ENCODE measurements at regions not wholly inside any gene's neighbourhood (a gene's known extent, or its start where the extent isn't known, plus 50 kb on each side); places are given as distances from the start of the nearest gene placed in this dataset.

DNA sequence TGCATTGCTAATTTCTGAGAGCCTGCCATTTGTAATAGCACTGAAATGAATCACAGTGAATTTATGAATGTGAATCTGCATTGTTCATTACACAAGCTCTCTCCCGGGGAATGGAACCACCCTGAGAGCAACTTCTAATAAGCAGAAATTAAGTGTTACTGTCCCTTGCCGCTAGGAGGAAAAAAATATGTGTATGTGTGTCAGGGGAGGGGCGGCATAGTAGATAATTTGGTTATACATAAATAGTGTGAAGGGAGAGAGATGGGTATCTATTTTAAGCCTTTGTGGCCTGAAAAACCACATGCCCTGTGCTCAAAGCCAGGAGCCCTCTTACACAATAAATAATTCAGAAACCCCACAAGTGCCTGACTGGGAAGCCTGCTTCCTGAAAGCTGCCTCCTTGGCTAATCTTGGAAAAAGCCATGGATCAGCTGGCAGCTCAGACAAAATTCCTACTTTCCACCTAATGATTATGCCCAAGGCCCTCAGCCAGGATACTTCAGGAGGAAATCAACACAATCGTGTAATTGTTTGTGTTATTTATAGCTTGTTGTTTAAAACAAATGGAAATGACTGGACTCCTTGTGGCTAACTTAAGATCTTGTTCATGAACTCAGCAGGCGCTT lies 366.2 kb upstream of the KITLG start:
- DNase-seq (ENCODE audit: low read depth in 2 of 2): no peak

DNA sequence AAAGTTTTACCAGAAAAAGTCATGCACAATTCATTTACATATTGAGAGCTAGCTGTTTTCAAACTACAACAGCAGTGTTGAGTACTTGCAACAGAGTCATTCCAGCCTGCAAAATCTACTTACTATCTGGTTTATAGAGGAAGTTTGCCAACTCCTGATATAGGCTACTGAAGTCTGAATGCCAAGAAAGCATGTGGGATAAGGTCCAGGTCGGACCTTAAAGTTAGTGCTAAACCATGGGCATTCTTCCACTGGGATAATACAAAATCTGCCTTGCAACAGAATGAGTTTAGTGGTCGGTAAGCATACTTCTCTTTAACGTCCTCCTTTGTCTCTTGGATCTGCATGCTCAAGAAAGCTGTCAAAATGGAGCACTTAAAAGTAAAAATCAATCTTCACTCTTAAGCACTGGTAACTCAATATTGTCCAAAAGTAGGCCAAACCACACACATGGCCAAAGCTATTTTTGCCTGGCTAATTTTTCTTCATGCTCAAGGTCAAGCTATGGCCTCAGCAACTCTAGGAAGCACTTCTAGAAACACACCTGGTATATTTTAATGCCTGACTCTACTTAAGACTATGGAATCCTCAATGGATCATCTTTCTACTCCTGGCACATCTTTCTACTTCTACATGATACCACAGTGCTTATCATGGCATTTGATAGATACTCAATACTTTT lies 364.9 kb upstream of the KITLG start:
- no peak for DNase-seq (ENCODE audit: low read depth in 2 of 2)

DNA sequence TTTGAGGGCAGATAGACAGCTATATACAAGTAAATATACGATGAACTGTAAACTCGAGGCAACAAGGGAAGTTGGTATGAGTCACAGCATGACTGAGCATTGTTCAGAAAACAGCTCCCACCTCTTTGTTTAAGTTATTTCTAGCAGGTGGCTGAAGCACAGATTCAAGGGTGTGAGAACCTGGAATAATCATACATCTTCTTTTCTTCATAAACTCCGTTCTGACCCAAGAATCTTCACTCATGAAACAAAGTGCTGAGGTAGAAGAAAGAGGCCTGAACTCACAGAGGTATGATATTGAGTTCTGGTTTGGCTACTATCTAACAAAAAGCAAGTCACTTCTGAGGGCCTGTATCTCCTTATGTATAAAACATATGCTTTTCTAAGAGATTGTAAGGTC lies 364.1 kb upstream of the KITLG start:
- no peak for DNase-seq (ENCODE audit: low read depth in 2 of 2)

DNA sequence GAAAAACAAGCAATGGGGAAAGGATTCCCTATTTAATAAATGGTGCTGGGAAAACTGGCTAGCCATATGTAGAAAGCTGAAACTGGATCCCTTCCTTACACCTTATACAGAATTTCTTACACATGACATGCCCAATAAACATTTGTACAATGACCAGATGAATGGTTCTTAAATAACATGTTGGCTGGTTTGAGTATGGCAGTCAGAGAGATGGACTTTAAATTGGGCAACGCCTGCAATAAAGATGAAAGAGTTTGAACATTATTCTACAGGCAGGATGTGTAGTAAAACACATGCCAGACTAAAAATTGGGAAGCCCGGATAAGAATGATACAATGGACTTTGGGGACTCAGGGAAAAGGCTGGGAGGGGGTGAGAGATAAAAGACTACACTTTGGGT lies 360.6 kb upstream of the KITLG start:
- no peak for DNase-seq (ENCODE audit: low read depth in 2 of 2)

DNA sequence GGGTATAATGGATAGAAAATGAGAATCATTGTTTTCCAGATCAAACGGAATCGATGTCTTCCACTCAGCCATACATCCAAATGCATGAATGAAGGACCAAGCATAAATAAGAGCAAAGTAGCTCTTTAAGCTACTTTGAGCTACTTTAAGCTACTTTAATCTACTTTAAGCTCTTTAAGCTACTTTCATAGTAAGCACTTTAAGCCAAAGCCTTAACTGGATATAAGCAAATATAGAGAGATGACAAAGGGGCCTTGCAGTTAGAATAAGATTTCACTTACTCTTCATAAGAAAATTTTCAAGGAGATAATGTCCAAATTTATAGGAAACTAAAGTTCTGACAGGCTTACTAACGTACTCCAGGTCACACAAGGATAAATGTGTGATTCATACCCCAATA lies 355.6 kb upstream of the KITLG start:
- DNase-seq (ENCODE audit: low read depth in 2 of 2): no peak

DNA sequence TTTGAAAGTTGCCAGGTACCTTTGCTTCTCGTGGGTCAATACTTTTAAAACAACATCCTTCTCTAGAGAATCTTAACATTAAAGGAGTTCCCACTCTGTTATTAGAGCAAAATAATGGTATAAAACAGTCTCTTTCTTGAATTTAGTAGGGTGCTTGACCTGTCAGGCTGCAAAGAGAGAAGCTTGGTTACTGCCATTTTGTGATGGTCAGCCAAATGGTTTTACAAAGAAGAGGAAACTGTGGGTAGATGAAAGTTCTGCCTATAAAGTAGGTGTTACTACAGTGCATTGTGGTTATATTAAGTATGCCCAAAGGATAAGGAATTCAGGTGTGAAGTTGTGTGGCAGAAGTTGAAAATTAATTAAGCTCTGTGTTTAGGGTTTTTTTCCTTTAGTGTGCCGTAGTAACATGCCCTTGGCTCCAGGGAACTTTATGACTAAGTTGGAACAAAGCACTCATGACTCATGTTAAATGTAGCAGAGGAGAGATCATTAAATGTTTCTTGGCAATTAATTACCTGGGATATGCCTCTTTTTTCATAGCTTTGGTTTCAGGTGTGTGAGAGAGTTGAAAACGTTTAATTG lies 354.0 kb upstream of the KITLG start:
- no peak for DNase-seq (ENCODE audit: low read depth in 2 of 2)

DNA sequence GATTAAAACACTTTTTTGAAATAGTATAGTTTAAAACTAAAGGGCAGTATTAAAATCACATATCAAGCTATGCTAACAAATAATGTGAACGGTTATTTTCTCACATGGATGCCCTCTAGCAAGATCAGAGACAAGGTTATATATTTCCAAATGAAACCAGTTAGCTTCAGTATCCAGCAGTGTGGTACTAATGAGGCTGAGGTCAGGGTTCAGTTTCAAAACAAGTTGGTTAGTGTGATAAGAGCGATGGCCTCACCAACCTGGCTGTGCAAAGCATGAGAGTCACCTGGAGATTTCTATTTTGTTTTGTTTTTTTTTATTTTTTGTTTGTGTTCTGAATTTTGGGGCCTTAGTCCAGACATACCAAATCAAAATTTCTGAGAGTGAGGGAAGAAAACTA lies 352.2 kb upstream of the KITLG start:
- DNase-seq (ENCODE audit: low read depth in 2 of 2): no peak

DNA sequence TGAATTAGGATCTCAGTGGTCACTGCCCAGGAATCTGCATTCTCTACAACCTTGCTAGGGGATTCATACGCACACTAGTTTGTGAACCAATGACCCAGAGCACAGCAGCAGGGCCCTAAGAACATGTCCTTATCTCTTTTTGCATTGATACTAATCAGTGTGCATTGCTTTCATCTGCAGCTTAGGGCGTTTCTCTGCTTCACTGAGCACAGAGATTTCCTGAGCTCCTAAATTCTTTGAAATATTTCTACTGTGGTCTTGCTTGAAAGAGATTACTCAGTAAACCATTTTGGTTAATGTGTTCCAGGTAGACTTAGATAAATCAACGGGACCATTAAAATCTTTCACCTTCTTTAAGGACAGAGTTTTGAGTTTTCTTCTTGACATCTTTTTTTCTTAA lies 351.3 kb upstream of the KITLG start:
- no peak for DNase-seq (ENCODE audit: low read depth in 2 of 2)

DNA sequence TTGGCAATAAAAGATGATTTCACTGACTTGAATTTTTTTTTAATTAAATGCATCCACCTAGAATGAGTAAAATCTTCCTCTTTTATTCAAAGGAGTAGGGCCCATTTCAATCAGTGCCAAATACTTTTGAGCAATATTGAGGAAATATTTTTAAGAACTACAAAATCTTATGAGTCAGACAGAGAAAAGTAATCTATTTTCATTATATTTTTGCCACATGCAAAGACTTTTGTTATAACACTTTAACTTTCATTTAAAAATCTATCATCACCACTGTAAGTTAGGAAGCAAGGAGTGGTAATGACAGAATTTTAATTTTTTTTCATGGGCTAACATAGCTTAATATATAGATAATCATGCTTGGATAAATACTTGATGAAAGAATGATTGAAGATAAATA lies 345.2 kb upstream of the KITLG start:
- no peak for DNase-seq (ENCODE audit: low read depth in 2 of 2)

DNA sequence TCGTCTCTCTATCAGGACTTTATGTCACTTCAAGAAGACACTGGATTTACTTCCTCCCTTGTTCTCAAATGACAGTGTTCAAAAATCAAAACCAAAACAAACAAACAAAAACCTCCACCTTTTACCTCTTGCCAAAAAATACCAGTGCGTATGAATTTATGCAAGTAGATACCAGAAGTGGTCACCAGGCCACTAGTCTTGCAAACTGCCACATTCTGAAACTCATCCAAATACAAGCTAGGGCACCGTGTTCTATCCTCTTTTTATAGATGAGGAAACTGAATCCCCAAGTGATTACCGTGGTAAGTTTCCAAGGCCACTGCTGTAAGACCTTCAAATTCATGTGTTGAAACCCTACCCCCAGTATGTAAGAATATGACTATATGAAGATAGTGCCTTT lies 343.9 kb upstream of the KITLG start:
- DNase-seq (ENCODE audit: low read depth in 2 of 2): no peak

DNA sequence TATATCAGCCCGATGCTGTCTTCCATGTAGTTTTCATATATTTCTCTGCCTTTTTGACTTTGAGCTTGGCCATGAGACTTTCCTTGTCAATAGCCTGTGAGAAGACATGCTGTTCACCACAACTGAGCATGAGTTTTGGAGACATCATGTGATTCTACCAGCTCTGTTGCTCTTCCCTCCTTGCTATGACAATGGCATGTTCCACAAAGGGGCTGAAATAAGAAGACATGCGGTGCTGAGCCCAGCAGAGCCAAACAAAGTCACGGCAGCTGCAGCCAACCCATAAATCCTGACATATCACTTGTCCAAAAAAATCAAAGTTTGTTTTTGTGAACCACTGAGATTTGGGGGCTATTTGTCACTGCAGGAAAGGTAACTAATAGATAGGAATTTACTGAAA lies 343.4 kb upstream of the KITLG start:
- DNase-seq (ENCODE audit: low read depth in 2 of 2): no peak

DNA sequence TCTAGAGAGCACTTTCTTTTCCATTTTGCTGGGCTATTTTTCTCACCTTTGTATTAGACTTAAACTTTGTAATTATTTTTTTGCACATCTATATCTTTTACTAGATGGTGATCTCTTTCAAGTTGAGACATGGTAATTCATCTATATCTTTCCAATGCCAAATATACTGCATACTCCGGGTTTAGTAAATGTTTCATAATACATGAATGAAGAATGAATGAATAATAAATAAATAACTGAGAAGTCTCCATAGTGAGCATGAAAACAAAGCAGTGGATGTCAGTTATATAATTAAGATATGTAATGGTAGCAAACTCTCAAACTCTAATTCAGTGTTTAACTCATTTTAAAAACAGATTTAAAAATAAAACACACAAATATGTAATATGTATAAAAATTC lies 342.5 kb upstream of the KITLG start:
- no peak for DNase-seq (ENCODE audit: low read depth in 2 of 2)

DNA sequence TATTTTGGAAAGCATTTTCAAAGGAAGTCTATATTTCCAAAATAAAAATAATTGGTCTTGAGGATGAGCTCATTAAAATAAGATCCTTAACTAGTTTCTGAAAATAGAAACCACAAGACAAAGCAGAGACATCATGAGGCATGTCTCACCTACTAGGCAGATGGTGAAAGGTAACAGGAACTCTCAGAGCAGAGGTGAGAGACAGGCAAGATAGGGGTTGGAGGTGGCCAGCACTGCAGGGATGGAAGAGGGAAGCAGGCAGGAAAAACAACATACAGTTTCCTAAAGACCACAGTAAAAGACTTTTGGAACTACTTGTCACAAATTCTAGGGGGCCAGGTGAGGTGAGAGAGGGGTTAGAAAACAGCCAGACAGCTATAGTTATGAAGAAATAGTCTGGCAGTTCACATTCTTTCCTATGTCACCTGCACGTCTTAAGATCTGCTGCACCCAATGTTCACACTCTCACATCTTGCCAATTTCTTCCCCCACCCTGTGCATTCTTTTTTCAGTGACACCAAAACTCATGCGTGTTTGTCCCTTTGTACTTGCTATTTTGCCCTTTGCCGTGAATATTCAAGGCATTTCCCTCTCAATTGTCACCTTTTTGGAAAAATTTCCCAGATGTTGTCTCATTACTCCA lies 341.7 kb upstream of the KITLG start:
- no peak for DNase-seq (ENCODE audit: low read depth in 2 of 2)

DNA sequence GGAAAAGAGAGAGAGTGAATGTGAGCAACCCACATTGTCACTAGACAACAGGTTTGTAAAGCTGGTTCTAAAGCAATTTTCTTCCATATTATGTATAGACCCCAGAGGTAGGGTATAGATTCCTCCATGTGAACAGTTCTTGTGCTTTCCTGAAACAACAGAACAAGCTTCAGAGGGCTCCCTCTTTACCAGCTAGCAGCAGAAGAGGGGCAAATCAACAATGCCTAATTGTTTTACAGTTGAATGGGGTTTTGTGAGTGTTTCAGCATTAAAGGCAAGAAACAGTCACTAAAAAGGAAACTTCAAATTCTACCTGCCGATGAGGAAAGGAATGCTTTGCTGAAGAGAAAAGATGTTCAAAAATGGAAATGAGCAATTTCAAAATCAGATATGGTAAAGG lies 341.2 kb upstream of the KITLG start:
- DNase-seq (ENCODE audit: low read depth in 2 of 2): no peak

DNA sequence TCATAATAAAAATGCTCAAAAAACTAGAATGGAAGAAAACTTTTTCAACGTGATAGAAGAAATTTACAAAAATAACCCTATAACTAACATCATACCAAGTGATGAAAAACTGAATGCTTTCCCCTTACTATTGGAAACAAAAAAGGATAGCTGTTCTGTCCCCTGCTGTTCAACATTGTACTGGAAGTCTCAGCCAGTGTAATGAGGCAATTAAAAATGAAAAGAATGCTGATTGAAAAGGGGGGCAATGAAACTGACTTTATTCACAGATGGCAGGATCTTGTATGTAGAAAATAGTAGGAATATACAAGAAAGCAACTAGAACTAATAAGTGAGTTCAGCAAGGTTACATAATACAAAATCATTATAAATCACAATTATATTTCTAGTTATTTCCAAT lies 337.9 kb upstream of the KITLG start:
- no peak for DNase-seq (ENCODE audit: low read depth in 2 of 2)

DNA sequence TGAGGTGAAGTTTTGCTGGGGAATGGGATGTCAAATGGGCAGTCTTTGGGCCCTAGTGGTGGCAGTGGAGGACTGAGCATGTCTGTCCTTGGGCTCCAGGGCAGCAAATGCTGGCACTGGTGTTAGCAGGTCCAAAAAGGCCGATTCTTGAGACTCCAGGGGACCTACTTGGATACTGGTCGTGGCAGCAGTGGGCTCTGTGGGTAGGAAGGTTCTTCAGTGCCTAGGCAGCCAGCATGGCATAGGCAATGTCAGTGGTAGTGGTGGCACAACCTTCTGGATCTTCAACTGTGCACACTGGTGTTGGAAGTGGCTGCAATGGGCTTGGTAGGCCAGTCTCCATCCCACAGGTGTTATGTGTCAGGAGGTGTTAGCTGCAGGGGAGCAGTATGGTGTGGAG lies 334.7 kb upstream of the KITLG start:
- no peak for DNase-seq (ENCODE audit: low read depth in 2 of 2)

DNA sequence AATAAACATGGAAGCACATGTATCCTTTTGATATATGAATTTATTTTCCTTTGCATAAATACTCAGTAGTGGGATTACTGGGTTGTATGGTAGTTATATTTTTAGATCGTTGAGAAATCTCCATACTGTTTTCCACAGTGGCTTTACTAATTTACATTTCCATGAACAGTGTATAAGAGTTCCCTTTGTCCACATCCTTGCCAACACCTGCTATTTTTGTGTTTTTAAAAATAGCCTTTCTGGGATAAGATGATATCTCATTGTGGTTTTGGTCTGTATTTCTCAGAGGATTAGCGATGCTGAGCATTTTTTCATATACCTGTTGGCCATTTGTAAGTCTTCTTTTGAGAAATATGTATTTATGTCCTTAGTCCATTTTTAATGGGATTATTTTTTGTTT lies 329.2 kb upstream of the KITLG start:
- no peak for DNase-seq (ENCODE audit: low read depth in 2 of 2)

DNA sequence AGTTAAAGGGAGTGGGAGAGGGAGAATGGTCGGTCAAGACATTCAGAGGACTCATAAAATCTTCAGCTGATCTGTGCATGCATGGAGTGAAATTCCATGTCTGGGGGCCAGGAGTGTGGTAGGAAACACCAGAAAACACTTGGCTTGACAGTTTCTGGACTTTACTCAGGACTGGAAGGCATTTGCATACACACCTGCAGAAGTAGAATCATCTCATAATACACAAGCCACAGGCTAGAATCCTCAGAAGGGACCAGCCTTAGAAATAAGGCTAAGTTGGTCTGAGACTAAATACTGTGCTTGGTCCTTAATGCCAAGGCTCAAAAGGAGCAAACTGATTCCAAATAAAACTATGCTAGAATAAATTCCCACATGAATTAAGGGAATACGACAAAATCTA lies 328.1 kb upstream of the KITLG start:
- DNase-seq (ENCODE audit: low read depth in 2 of 2): no peak

DNA sequence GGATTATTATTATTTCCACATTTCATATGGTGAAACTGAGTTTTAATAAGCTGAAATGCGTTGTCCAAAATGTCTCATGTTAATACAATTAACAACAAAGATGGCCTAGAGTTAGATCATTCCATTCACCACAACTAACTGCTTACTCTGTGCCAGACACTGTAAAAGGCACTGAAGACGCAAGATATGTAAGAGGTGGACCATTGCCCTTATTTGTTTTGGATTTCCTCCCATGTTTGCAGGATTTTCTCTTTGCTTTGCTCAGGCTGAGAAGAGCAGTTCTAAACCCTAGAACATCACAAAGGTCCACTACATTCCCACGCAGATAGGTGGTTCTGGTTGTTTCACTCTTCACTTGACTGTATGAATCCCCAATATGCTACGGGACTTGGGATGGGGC lies 324.4 kb upstream of the KITLG start:
- no peak for DNase-seq (ENCODE audit: low read depth in 2 of 2)

DNA sequence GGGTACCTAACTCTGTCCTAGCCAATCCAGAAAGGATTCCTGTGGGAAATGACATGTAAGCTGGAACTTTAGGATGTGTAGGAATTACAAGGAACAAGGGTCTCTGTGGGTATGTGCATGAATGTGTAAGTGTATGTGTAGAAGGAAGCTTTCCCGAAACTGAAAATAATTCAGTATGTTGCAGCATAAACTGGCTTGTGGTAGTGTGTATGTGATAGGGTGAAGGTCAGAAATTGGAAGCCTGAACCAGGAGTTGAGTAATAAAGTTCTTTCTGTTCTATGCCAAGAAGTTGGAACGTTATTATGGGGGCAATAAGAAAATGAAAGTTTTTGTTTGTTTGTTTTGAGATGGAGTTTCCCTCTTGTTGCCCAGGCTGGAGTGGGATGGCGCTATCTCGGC lies 323.1 kb upstream of the KITLG start:
- DNase-seq (ENCODE audit: low read depth in 2 of 2): no peak

DNA sequence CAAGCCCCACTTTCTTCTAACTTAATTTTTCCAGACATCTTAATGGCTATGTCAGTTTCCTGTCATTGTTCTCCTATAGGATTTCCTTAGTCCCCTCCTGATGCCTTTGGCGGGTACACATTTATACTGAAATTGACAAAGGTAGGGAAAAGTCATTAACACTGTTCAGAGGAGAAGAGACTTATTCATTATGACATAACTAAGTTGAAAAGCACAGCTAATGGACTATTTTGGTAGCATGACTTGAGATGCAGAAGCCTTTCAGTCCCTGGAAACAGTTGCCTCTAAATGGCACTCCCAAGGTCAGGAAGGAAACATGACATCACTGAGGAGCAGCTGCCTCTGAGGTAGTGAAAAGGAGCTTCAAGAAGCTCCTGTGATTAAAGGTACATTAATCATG lies 317.5 kb upstream of the KITLG start:
- no peak for DNase-seq (ENCODE audit: low read depth in 2 of 2)

DNA sequence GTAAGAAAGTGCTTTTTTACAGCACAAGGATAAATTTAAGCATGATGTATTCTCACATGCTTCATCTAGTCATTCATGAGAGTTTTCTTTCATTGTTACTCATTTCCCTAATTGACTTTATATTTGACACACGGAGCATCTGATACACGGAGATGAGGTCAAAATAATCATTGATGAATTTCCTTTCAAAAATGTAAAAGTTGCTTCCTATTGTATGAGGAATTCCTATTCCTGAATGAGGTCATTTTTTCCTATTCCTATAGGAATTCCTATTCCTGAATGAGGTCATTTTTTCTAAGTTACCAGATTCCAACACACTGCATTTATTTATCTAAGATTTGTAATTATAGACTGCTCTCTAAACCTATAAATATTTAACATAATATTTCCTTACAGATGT lies 316.7 kb upstream of the KITLG start:
- no peak for DNase-seq (ENCODE audit: low read depth in 2 of 2)

DNA sequence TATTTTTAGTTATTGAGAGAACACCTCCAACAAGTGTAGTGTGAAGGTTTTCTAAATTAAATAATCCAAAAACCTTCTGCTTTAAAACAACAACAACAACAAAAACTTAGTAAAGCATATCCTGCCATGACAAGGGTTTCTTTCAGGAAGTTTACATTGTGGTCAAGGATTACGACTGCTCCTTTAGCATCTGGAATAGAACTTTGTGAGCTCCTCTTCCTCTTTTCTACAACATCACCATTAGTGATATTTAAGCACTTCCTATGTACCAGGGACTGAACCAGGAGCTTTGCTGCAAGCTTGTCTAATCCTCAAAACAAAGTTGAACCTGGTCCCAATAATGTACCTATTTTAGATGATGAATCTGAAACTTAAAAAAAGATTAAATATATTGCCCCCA lies 315.4 kb upstream of the KITLG start:
- no peak for DNase-seq (ENCODE audit: low read depth in 2 of 2)
